ENCODE measurements at regions not wholly inside any gene's neighbourhood (a gene's known extent, or its start where the extent isn't known, plus 50 kb on each side); places are given as distances from the start of the nearest gene placed in this dataset.

GRCh38 chr13:82224806-82225205 lies 1657.5 kb downstream of the SLITRK1 start:
- no peak for TF ChIP-seq CTCF (IDR thresholded peaks at IDR 0.05)
- Histone ChIP-seq H3K4me3 (no peak overlapping the region), H3K4me1 (no peaks in the 10 kb centered on the region), H3K36me3 (no peaks in the 10 kb centered on the region), H3K27ac (no peak overlapping the region), H3K9ac (ENCODE audit: low read depth in 2 of 2, low read length in 2 of 2) (no peak overlapping the region), H3K27me3 (no peaks in the 10 kb centered on the region), H3K9me3 (no peaks in the 10 kb centered on the region)
- DNase-seq: no peak
- intact Hi-C loops (cut with DNase I): no loop called here

GRCh38 chr13:82221621-82222020 lies 1660.7 kb downstream of the SLITRK1 start:
- no peak for TF ChIP-seq CTCF (IDR thresholded peaks at IDR 0.05)
- H3K9ac ChIP-seq (ENCODE audit: low read depth in 2 of 2, low read length in 2 of 2): no peak overlapping the region
- no peak overlapping the region for H3K4me3 ChIP-seq
- no peaks in the 10 kb centered on the region for H3K36me3 ChIP-seq
- no peak for DNase-seq
- no peaks in the 10 kb centered on the region for H3K4me1 ChIP-seq
- no peak overlapping the region for H3K27ac ChIP-seq
- intact Hi-C loops (cut with DNase I): no loop called here
- H3K27me3 ChIP-seq: no peaks in the 10 kb centered on the region
- H3K9me3 ChIP-seq: no peaks in the 10 kb centered on the region

GRCh38 chr13:82220641-82221040 lies 1661.6 kb downstream of the SLITRK1 start:
- no peak for DNase-seq
- Histone ChIP-seq H3K4me3 (no peak overlapping the region), H3K27ac (no peak overlapping the region), H3K9ac (ENCODE audit: low read depth in 2 of 2, low read length in 2 of 2) (no peak overlapping the region), H3K36me3 (no peaks in the 10 kb centered on the region), H3K9me3 (no peaks in the 10 kb centered on the region), H3K4me1 (no peaks in the 10 kb centered on the region), H3K27me3 (no peaks in the 10 kb centered on the region)
- no peak for TF ChIP-seq CTCF (IDR thresholded peaks at IDR 0.05)
- intact Hi-C loops (cut with DNase I): no loop called here

- Histone ChIP-seq H3K4me3 (no peak overlapping the region), H3K9ac (ENCODE audit: low read depth in 2 of 2, low read length in 2 of 2) (no peak overlapping the region), H3K36me3 (no peaks in the 10 kb centered on the region), H3K4me1 (no peaks in the 10 kb centered on the region), H3K9me3 (no peaks in the 10 kb centered on the region), H3K27me3 (no peaks in the 10 kb centered on the region), H3K27ac (no peak overlapping the region)
- no peak for DNase-seq
- intact Hi-C loops (cut with DNase I): no loop called here
- TF ChIP-seq CTCF (IDR thresholded peaks at IDR 0.05): no peak
Measured at GRCh38 chr13:82216165-82216564, 1666.1 kb downstream of the SLITRK1 start.

- no peak overlapping the region for H3K9ac ChIP-seq (ENCODE audit: low read depth in 2 of 2, low read length in 2 of 2)
- DNase-seq: no peak
- intact Hi-C loops (cut with DNase I): no loop called here
Measured at GRCh38 chr13:82214341-82214740, 1667.9 kb downstream of the SLITRK1 start.

More at GRCh38 chr13:82214341-82214740, 1667.9 kb downstream of the SLITRK1 start:
- Histone ChIP-seq H3K4me3 (no peak overlapping the region), H3K36me3 (no peaks in the 10 kb centered on the region), H3K27me3 (no peaks in the 10 kb centered on the region), H3K9me3 (no peaks in the 10 kb centered on the region), H3K4me1 (no peaks in the 10 kb centered on the region), H3K27ac (no peak overlapping the region)
- TF ChIP-seq CTCF (IDR thresholded peaks at IDR 0.05): no peak

Data from colonic mucosa (tissue), 4 donors.